ENCODE measurements at regions not wholly inside any gene's neighbourhood (a gene's known extent, or its start where the extent isn't known, plus 50 kb on each side); places are given as distances from the start of the nearest gene placed in this dataset.
A peak's percentile ranks its signal among the peaks of the same experiment; 100 is the strongest.

DNA sequence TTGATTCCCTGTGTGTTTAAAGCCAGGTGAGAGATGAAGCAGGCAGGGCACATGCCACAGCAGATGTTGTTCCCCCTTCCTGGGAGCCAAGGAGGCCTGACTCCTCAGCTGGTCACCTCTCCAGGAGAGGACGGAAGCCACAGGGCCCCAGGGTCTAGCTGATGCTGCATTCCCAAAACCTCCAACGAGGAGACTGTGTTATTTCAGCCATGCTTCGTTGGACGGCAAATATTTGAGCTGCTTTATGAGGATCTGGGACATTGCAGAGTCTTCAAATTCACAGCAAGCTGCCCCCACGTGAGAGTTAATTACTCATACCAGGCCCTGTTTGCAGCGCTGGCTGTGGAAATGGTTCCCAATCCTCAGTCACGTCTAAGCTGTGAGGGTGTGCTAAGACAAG lies 85.3 kb downstream of the CDC7 start:
- no peak overlapping the region for H3K4me3 ChIP-seq (ENCODE audit: low read length in 2 of 2)
- H3K27ac ChIP-seq (replicated peaks; ENCODE audit: low read length) = no peak overlapping the region
- H3K18ac ChIP-seq (ENCODE audit: low read length) = peak overlapping the region; percentile 42
- no peak overlapping the region for H2BK15ac ChIP-seq (ENCODE audit: low read length)
- H3K4me2 ChIP-seq (ENCODE audit: insufficient read depth, low read length, poor library complexity, severe bottlenecking) = no peak overlapping the region
- no peaks in the 10 kb centered on the region for H3K9me3 ChIP-seq (replicated peaks in 1 of 2; ENCODE audit: control insufficient read depth in 2 of 2, insufficient read depth in 1 of 2, low read depth in 1 of 2, low read length in 2 of 2)
- no peaks in the 10 kb centered on the region for H3K27me3 ChIP-seq (ENCODE audit: control insufficient read depth in 3 of 3, insufficient read depth in 3 of 3, low read depth in 1 of 3, low read length in 3 of 3)
- H3K79me1 ChIP-seq (ENCODE audit: low read depth, low read length) = no peaks in the 10 kb centered on the region
- H3K36me3 ChIP-seq (replicated peaks in 1 of 2; ENCODE audit: control insufficient read depth in 2 of 2, insufficient read depth in 2 of 2, low read length in 2 of 2) = no peaks in the 10 kb centered on the region
- no peak overlapping the region for H4K8ac ChIP-seq (ENCODE audit: low read depth, low read length)
- H4K91ac ChIP-seq (ENCODE audit: low read depth, low read length, poor library complexity) = no peak overlapping the region
- WGBS, 2 donors (ENCODE audit: extremely low coverage in 2 of 2, insufficient read length in 2 of 2, insufficient replicate concordance in 1 of 2) = no CpG with 5 or more reads among the region's 7 CpGs
- peak overlapping the region; percentile 17 for H2AFZ ChIP-seq (ENCODE audit: low read length)
- no peak overlapping the region for H3K23ac ChIP-seq (ENCODE audit: low read depth, low read length, poor library complexity)
- H3K4me1 ChIP-seq (ENCODE audit: control insufficient read depth in 2 of 2, insufficient read depth in 1 of 2, low read depth in 1 of 2, low read length in 2 of 2) = peaks cover 5% of the 10 kb centered on the region in 2 donors
- no peak overlapping the region for H3K4ac ChIP-seq (ENCODE audit: low read length)
- H2BK120ac ChIP-seq (ENCODE audit: low read depth, low read length) = no peak overlapping the region
- no peak overlapping the region for H2BK5ac ChIP-seq (ENCODE audit: low read length)
- no peak overlapping the region for H2AK5ac ChIP-seq (ENCODE audit: low read depth, low read length)
- H3K14ac ChIP-seq (ENCODE audit: low read length) = no peak overlapping the region
- no peak overlapping the region for H2BK12ac ChIP-seq (ENCODE audit: low read length)
- DNase-seq (ENCODE audit: low spot score) = no peak
- no peak overlapping the region for H3K9ac ChIP-seq (ENCODE audit: low read depth, low read length, poor library complexity)

DNA sequence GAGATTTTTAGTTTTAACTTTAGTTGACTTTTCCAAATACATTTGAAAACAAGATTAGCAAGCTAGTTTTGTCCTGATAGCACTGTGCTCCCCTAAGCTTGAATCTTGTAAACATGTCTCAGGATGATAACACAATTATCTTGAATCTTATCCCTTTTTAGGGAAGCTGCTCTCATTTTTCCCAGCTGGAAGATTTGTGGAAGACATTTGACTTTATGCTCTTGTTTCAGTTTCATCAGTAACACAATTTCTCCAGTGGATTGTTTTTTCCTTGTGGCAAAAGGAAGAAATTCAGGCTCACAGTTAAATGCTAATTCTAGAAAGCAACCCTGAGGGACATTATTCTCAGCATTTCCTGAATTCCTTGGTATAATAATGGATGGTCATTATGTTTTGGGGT lies 88.8 kb downstream of the CDC7 start:
- Histone ChIP-seq H2AFZ (ENCODE audit: low read length) (peak overlapping the region; percentile 50), H3K9me3 (replicated peaks in 1 of 2; ENCODE audit: control insufficient read depth in 2 of 2, insufficient read depth in 1 of 2, low read depth in 1 of 2, low read length in 2 of 2) (no peaks in the 10 kb centered on the region), H3K14ac (ENCODE audit: low read length) (no peak overlapping the region), H4K8ac (ENCODE audit: low read depth, low read length) (no peak overlapping the region), H3K9ac (ENCODE audit: low read depth, low read length, poor library complexity) (no peak overlapping the region), H2BK5ac (ENCODE audit: low read length) (no peak overlapping the region), H3K4me2 (ENCODE audit: insufficient read depth, low read length, poor library complexity, severe bottlenecking) (no peak overlapping the region), H2BK12ac (ENCODE audit: low read length) (no peak overlapping the region), H3K23ac (ENCODE audit: low read depth, low read length, poor library complexity) (no peak overlapping the region), H3K4me1 (ENCODE audit: control insufficient read depth in 2 of 2, insufficient read depth in 1 of 2, low read depth in 1 of 2, low read length in 2 of 2) (peaks cover 6 to 8% of the 10 kb centered on the region in 2 donors), H3K4ac (ENCODE audit: low read length) (no peak overlapping the region), H4K91ac (ENCODE audit: low read depth, low read length, poor library complexity) (no peak overlapping the region), H3K18ac (ENCODE audit: low read length) (no peak overlapping the region), H2BK120ac (ENCODE audit: low read depth, low read length) (no peak overlapping the region), H3K4me3 (ENCODE audit: low read length in 2 of 2) (no peak overlapping the region), H3K79me1 (ENCODE audit: low read depth, low read length) (no peaks in the 10 kb centered on the region), H3K27ac (replicated peaks; ENCODE audit: low read length) (no peak overlapping the region), H3K36me3 (replicated peaks in 1 of 2; ENCODE audit: control insufficient read depth in 2 of 2, insufficient read depth in 2 of 2, low read length in 2 of 2) (no peaks in the 10 kb centered on the region), H2AK5ac (ENCODE audit: low read depth, low read length) (no peak overlapping the region), H3K27me3 (ENCODE audit: control insufficient read depth in 3 of 3, insufficient read depth in 3 of 3, low read depth in 1 of 3, low read length in 3 of 3) (no peaks in the 10 kb centered on the region), H2BK15ac (ENCODE audit: low read length) (no peak overlapping the region)
- no peak for DNase-seq (ENCODE audit: low spot score)

DNA sequence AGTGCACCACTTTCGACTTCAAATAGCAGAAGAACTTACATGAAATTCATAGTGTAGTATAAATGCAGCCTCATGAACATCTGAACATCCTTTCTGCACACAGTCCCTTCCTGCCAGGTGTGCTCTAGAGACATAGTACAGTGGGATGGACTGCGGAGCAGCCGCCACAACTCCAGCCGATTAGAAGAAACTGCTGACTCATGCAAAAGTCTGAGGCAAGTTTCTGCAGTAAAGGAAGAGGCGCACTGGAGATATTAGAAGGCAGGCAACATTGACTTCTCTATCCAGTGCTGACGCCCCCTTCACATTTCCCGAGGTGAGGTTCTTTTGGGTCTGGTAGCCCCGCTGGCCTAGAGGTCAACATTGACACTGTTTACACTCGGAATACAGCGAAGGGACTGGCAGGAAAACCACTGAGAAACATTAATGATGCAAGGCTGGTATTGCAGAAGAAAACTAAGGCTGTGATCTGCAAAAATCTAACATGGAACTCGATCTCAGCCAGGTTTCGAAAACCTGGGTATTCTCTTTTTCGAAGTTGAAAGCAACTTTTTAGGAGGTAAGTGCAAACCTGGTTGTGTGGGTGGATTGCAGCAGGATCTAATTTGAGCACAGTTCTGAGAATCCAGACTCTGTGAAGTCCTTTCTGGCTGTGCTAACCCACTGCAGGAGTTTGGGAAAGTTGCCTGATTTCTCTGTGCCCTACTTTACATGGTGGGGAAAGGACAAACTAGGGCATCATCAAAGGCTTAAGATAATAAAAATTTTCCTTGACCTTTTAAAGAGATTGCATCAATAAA lies 90.7 kb downstream of the CDC7 start:
- no peaks in the 10 kb centered on the region for H3K27me3 ChIP-seq (ENCODE audit: control insufficient read depth in 3 of 3, insufficient read depth in 3 of 3, low read depth in 1 of 3, low read length in 3 of 3)
- no peak overlapping the region for H2BK5ac ChIP-seq (ENCODE audit: low read length)
- no peak overlapping the region for H2AK5ac ChIP-seq (ENCODE audit: low read depth, low read length)
- H3K9me3 ChIP-seq (replicated peaks in 1 of 2; ENCODE audit: control insufficient read depth in 2 of 2, insufficient read depth in 1 of 2, low read depth in 1 of 2, low read length in 2 of 2) = no peaks in the 10 kb centered on the region
- peaks cover 3 to 6% of the 10 kb centered on the region in 2 donors for H3K4me1 ChIP-seq (ENCODE audit: control insufficient read depth in 2 of 2, insufficient read depth in 1 of 2, low read depth in 1 of 2, low read length in 2 of 2)
- H3K4me2 ChIP-seq (ENCODE audit: insufficient read depth, low read length, poor library complexity, severe bottlenecking) = no peak overlapping the region
- H4K91ac ChIP-seq (ENCODE audit: low read depth, low read length, poor library complexity) = no peak overlapping the region
- H3K27ac ChIP-seq (replicated peaks; ENCODE audit: low read length) = no peak overlapping the region
- no peak overlapping the region for H2BK120ac ChIP-seq (ENCODE audit: low read depth, low read length)
- no CpG with 5 or more reads among the region's 13 CpGs for WGBS, 2 donors (ENCODE audit: extremely low coverage in 2 of 2, insufficient read length in 2 of 2, insufficient replicate concordance in 1 of 2)
- no peaks in the 10 kb centered on the region for H3K79me1 ChIP-seq (ENCODE audit: low read depth, low read length)
- DNase-seq (ENCODE audit: low spot score) = no peak
- H3K4ac ChIP-seq (ENCODE audit: low read length) = no peak overlapping the region
- no peak overlapping the region for H3K23ac ChIP-seq (ENCODE audit: low read depth, low read length, poor library complexity)
- no peak overlapping the region for H2BK12ac ChIP-seq (ENCODE audit: low read length)
- H3K18ac ChIP-seq (ENCODE audit: low read length) = no peak overlapping the region
- H2BK15ac ChIP-seq (ENCODE audit: low read length) = no peak overlapping the region
- H3K36me3 ChIP-seq (replicated peaks in 1 of 2; ENCODE audit: control insufficient read depth in 2 of 2, insufficient read depth in 2 of 2, low read length in 2 of 2) = no peaks in the 10 kb centered on the region
- no peak overlapping the region for H4K8ac ChIP-seq (ENCODE audit: low read depth, low read length)
- no peak overlapping the region for H3K14ac ChIP-seq (ENCODE audit: low read length)
- H3K9ac ChIP-seq (ENCODE audit: low read depth, low read length, poor library complexity) = no peak overlapping the region
- H3K4me3 ChIP-seq (ENCODE audit: low read length in 2 of 2) = no peak overlapping the region
- no peak overlapping the region for H2AFZ ChIP-seq (ENCODE audit: low read length)

DNA sequence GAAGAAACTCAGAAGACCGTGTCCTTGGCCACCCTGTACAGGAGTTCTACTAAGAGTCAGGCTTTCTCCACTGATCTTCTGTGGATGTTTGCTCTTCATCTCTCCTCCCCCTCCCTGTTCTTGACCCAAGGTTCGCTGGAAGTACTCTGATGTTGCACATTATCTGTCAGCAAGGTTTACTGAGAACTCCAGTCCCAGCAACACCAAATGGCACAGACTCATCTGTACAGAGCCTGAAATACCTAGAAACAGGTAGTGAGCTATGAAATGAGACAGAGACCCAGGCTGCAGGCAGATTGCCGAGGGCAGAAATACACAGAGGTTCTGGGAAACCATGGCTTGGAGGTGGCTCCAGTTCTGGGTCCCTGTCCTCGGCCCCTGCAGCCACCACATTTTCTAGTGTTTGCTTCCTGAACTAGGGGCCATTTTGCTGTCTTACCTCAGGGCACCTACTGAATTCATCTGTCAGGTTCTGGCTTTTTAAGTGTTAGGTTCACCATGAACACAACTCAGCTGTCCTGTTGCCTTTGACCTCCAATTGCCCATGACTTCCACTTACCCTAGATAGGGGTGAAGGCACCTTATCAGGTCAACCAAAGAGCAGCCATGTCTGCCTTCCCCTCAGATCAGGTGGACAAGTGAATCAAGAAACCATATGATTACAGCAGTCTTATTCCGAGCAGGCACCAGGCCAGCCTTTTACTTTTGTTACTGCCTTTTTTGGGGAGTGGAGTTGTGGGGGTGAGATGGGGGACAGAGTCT lies 92.2 kb downstream of the CDC7 start:
- H3K14ac ChIP-seq (ENCODE audit: low read length) = no peak overlapping the region
- no peaks in the 10 kb centered on the region for H3K27me3 ChIP-seq (ENCODE audit: control insufficient read depth in 3 of 3, insufficient read depth in 3 of 3, low read depth in 1 of 3, low read length in 3 of 3)
- H3K4me2 ChIP-seq (ENCODE audit: insufficient read depth, low read length, poor library complexity, severe bottlenecking) = no peak overlapping the region
- no peak overlapping the region for H4K91ac ChIP-seq (ENCODE audit: low read depth, low read length, poor library complexity)
- H3K27ac ChIP-seq (replicated peaks; ENCODE audit: low read length) = no peak overlapping the region
- H2BK120ac ChIP-seq (ENCODE audit: low read depth, low read length) = no peak overlapping the region
- no peak overlapping the region for H2AFZ ChIP-seq (ENCODE audit: low read length)
- no peak overlapping the region for H2AK5ac ChIP-seq (ENCODE audit: low read depth, low read length)
- DNase-seq (ENCODE audit: low spot score) = no peak
- H3K23ac ChIP-seq (ENCODE audit: low read depth, low read length, poor library complexity) = no peak overlapping the region
- no peaks in the 10 kb centered on the region for H3K9me3 ChIP-seq (replicated peaks in 1 of 2; ENCODE audit: control insufficient read depth in 2 of 2, insufficient read depth in 1 of 2, low read depth in 1 of 2, low read length in 2 of 2)
- H3K4me1 ChIP-seq (ENCODE audit: control insufficient read depth in 2 of 2, insufficient read depth in 1 of 2, low read depth in 1 of 2, low read length in 2 of 2) = peaks cover 3 to 6% of the 10 kb centered on the region in 2 donors
- H2BK5ac ChIP-seq (ENCODE audit: low read length) = no peak overlapping the region
- H3K36me3 ChIP-seq (replicated peaks in 1 of 2; ENCODE audit: control insufficient read depth in 2 of 2, insufficient read depth in 2 of 2, low read length in 2 of 2) = no peaks in the 10 kb centered on the region
- H2BK12ac ChIP-seq (ENCODE audit: low read length) = no peak overlapping the region
- H3K79me1 ChIP-seq (ENCODE audit: low read depth, low read length) = no peaks in the 10 kb centered on the region
- H3K4me3 ChIP-seq (ENCODE audit: low read length in 2 of 2) = no peak overlapping the region
- H3K9ac ChIP-seq (ENCODE audit: low read depth, low read length, poor library complexity) = no peak overlapping the region
- WGBS, 2 donors (ENCODE audit: extremely low coverage in 2 of 2, insufficient read length in 2 of 2, insufficient replicate concordance in 1 of 2) = no CpG with 5 or more reads among the region's 5 CpGs
- no peak overlapping the region for H3K4ac ChIP-seq (ENCODE audit: low read length)
- H2BK15ac ChIP-seq (ENCODE audit: low read length) = no peak overlapping the region
- H3K18ac ChIP-seq (ENCODE audit: low read length) = no peak overlapping the region
- H4K8ac ChIP-seq (ENCODE audit: low read depth, low read length) = no peak overlapping the region
